Body of pancreas (tissue), 4 donors: ENCODE measurements at regions not wholly inside any gene's neighbourhood (a gene's known extent, or its start where the extent isn't known, plus 50 kb on each side); places are given as distances from the start of the nearest gene placed in this dataset.
"Not testable (repeated sequence)": the region's sequence is repeated elsewhere in the genome, so short reads cannot be mapped to it uniquely, and the experiment has no call there.

ENCODE experiments used
- CTCF ChIP-seq, 7 experiments: fragments of 450-650 bp in 4 of 7; fragments of 200-600 bp in 3 of 7; sonication (generic) in 3 of 7; IDR thresholded peaks; one replicate each; pipeline ENCODE4 v1.5.1; 2016 to 2019; ENCODE audit warnings: antibody characterized with exemption in 7 of 7
- POLR2A ChIP-seq, 3 donors: fragments of 450-650 bp; IDR thresholded peaks; one replicate each; pipeline ENCODE4 v1.6.1; 2016; ENCODE audit warnings: antibody characterized with exemption in 3 of 3, mild to moderate bottlenecking in 2 of 3

GRCh38 chr7:39774341-39774851 lies 151.0 kb downstream of the RALA start:
- TF ChIP-seq CTCF, POLR2A (IDR thresholded peaks at IDR 0.05): not testable (repeated sequence)
